WTC11 (cell line): ENCODE measurements at regions not wholly inside any gene's neighbourhood (a gene's known extent, or its start where the extent isn't known, plus 50 kb on each side); places are given as distances from the start of the nearest gene placed in this dataset.
A peak's percentile ranks its signal among the peaks of the same experiment; 100 is the strongest.

Source experiments
- ATAC-seq: fragments of 200-7000 bp; cut with Tn5 transposase; 2 replicates; pipeline ENCODE4 v1.10.0; 2021; ENCODE audit warnings: mild to moderate bottlenecking, moderate library complexity
- CTCF ChIA-PET: fragments of 300-600 bp; sonication (Branson Sonifier 250); formaldehyde crosslinking; loops from one replicate; lab custom pipeline; 2021; ENCODE audit warnings: antibody characterized with exemption; lab: Charles Lee
- POLR2A ChIA-PET: fragments of 350-600 bp; sonication (Branson Sonifier 250); formaldehyde crosslinking; loops from one replicate; lab custom pipeline; 2021; ENCODE audit warnings: antibody characterized with exemption; lab: Charles Lee
- DNase-seq: peaks from one replicate; pipeline ENCODE4 v3.0.0; 2021; ENCODE audit warnings: low spot score
- H3K27ac Mint-ChIP-seq: 2 replicates; pipeline ENCODE4 v1.8.0; 2021; ENCODE audit warnings: mixed read lengths
- H3K27me3 Mint-ChIP-seq: 2 replicates; pipeline ENCODE4 v1.8.0; 2021; ENCODE audit warnings: low read depth, mild to moderate bottlenecking, moderate library complexity, mixed read lengths
- H3K36me3 Mint-ChIP-seq: 2 replicates; pipeline ENCODE4 v1.8.0; 2021; ENCODE audit warnings: mixed read lengths
- H3K4me1 Mint-ChIP-seq: 2 replicates; pipeline ENCODE4 v1.8.0; 2022; ENCODE audit warnings: mixed read lengths
- H3K4me3 Mint-ChIP-seq: 2 replicates; pipeline ENCODE4 v1.8.0; 2021; ENCODE audit warnings: mild to moderate bottlenecking, moderate library complexity, mixed read lengths
- H3K9me3 Mint-ChIP-seq: 2 replicates; pipeline ENCODE4 v1.8.0; 2021; ENCODE audit warnings: mixed read lengths
- CREB1 ChIP-seq: sonication (generic); formaldehyde crosslinking; IDR thresholded peaks from 2 replicates; pipeline ENCODE4 v1.8.0; 2023; ENCODE audit warnings: mild to moderate bottlenecking, missing genetic modification reagents
- ERG ChIP-seq: fragments of 250-450 bp; sonication (Bioruptor Pico); IDR thresholded peaks from 2 replicates; pipeline ENCODE4 v1.8.0; 2021; ENCODE audit warnings: mild to moderate bottlenecking
- ESRRA ChIP-seq: sonication (generic); formaldehyde crosslinking; IDR thresholded peaks from 2 replicates; pipeline ENCODE4 v1.8.1; 2022; ENCODE audit warnings: mild to moderate bottlenecking, missing genetic modification reagents, borderline replicate concordance
- FOXP1 ChIP-seq: sonication (generic); formaldehyde crosslinking; IDR thresholded peaks from 2 replicates; pipeline ENCODE4 v1.8.0; 2022; ENCODE audit warnings: missing genetic modification reagents, mild to moderate bottlenecking, moderate library complexity, borderline replicate concordance
- GTF2I ChIP-seq: fragments of 250-450 bp; sonication (Bioruptor Pico); conservative IDR thresholded peaks from 2 replicates; pipeline ENCODE4 v1.4.0; 2021; ENCODE audit warnings: mild to moderate bottlenecking
- HMGXB4 ChIP-seq: sonication (generic); formaldehyde crosslinking; IDR thresholded peaks from 2 replicates; pipeline ENCODE4 v1.8.1; 2023; ENCODE audit warnings: mild to moderate bottlenecking, moderate library complexity, missing genetic modification reagents
- JAZF1 ChIP-seq: fragments of 250-450 bp; sonication (Bioruptor Pico); IDR thresholded peaks from 2 replicates; pipeline ENCODE4 v1.9.0; 2021; ENCODE audit warnings: moderate library complexity, mild to moderate bottlenecking, inconsistent platforms
- NR2C2 ChIP-seq: sonication (generic); formaldehyde crosslinking; IDR thresholded peaks from 2 replicates; pipeline ENCODE4 v1.8.0; 2022; ENCODE audit warnings: mild to moderate bottlenecking, missing genetic modification reagents
- PRRX2 ChIP-seq: fragments of 250-450 bp; sonication (Bioruptor Pico); IDR thresholded peaks from 2 replicates; pipeline ENCODE4 v1.8.0; 2021; ENCODE audit warnings: mild to moderate bottlenecking
- RORB ChIP-seq: fragments of 250-450 bp; sonication (Bioruptor Pico); IDR thresholded peaks from 2 replicates; pipeline ENCODE4 v1.9.0; 2021; ENCODE audit warnings: mild to moderate bottlenecking
- TP53 ChIP-seq: sonication (generic); formaldehyde crosslinking; IDR thresholded peaks from 2 replicates; pipeline ENCODE4 v1.8.1; 2023; ENCODE audit warnings: mild to moderate bottlenecking, missing genetic modification reagents
- USF2 ChIP-seq: sonication (generic); formaldehyde crosslinking; IDR thresholded peaks from 2 replicates; pipeline ENCODE4 v1.8.1; 2023; ENCODE audit warnings: mild to moderate bottlenecking, missing genetic modification reagents, moderate library complexity
- ZBTB21 ChIP-seq: sonication (generic); formaldehyde crosslinking; IDR thresholded peaks from 2 replicates; pipeline ENCODE4 v1.8.1; 2023; ENCODE audit warnings: mild to moderate bottlenecking, missing genetic modification reagents, borderline replicate concordance
- ZNF263 ChIP-seq: sonication (generic); formaldehyde crosslinking; IDR thresholded peaks from 2 replicates; pipeline ENCODE4 v1.8.1; 2022; ENCODE audit warnings: low read depth, mild to moderate bottlenecking, moderate library complexity, missing genetic modification reagents
- ZNF396 ChIP-seq: fragments of 250-450 bp; sonication (Bioruptor Pico); IDR thresholded peaks from 2 replicates; pipeline ENCODE4 v1.8.0; 2021; ENCODE audit warnings: mild to moderate bottlenecking, moderate library complexity, borderline replicate concordance
- ZNF416 ChIP-seq: fragments of 250-450 bp; sonication (Bioruptor Pico); IDR thresholded peaks from 2 replicates; pipeline ENCODE4 v1.9.0; 2021; ENCODE audit warnings: mild to moderate bottlenecking, inconsistent platforms
- TF ChIP-seq, protein P1 (sequence below): sonication (generic); formaldehyde crosslinking; conservative IDR thresholded peaks from 2 replicates; pipeline ENCODE4 v1.8.1; 2022; ENCODE audit warnings: mild to moderate bottlenecking, missing genetic modification reagents
- TF ChIP-seq, protein P2 (sequence below): sonication (generic); formaldehyde crosslinking; IDR thresholded peaks from 2 replicates; pipeline ENCODE4 v1.8.0; 2022; ENCODE audit warnings: mild to moderate bottlenecking, missing genetic modification reagents
- TF ChIP-seq, protein P3 (sequence below): sonication (generic); formaldehyde crosslinking; IDR thresholded peaks from 2 replicates; pipeline ENCODE4 v1.8.1; 2022; ENCODE audit warnings: low read depth, mild to moderate bottlenecking, moderate library complexity, missing genetic modification reagents, borderline replicate concordance
- TF ChIP-seq, protein P4 (sequence below): sonication (generic); formaldehyde crosslinking; IDR thresholded peaks from 2 replicates; pipeline ENCODE4 v1.8.0; 2022; ENCODE audit warnings: mild to moderate bottlenecking, missing genetic modification reagents

GRCh38 chr18:76169733-76170132 lies 325.3 kb downstream of the ZNF516 start (continued):
- no peak for TF ChIP-seq ZNF396 (CRISPR knock-in tag)

DNA sequence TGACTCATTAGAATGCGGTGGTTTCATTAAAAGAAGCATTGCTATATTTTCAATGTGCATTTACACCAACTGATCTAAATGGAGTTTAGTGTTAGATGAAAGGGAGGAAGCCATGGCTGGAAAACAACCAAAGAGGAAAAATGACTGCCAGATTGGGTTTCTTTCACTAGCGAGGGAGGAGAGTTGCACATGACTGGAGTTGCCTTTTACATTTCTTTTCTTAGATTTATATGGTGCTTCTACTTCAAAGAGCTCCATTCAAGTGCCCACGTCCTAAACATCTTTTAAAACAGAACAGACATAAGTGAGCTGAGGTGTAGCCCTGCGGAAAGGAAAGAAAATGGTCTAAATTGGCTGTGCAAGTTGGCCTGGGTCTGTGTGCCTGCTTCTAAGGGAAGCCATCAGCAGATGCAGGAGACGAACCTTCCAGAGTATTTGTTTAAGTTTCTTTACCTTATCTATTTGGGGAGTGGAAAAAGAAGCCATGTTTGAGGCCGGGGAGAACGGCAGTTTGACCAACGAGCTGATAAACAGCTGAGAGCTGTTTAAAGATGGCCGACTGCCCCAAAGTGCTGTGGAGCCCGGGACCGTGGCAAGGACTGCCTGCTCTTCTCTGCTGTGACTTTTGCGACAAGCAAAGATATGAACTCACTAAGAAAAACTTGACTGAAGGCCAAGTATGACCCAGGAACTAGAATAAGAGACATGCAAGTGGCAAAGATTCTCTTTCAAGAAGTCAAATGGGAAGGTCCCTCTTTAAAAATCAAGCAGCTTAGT lies 327.0 kb downstream of the ZNF516 start:
- CTCF ChIA-PET, result interaction anchor here (0.9 to 1.9 kb wide), 4 partner anchors 21 to 181 kb away, joined by 3 to 5 read pairs (median 4); no protein-coding TSS in a partner anchor
- H3K4me1 Mint-ChIP-seq, result no peaks in the 10 kb centered on the region
- POLR2A ChIA-PET, result no interaction called here
- no peak for TF ChIP-seq ZNF416 (CRISPR knock-in tag)
- TF ChIP-seq, protein P1, sequence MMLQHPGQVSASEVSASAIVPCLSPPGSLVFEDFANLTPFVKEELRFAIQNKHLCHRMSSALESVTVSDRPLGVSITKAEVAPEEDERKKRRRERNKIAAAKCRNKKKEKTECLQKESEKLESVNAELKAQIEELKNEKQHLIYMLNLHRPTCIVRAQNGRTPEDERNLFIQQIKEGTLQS (CRISPR knock-in tag), result no peak
- H3K36me3 Mint-ChIP-seq, result no peaks in the 10 kb centered on the region
- no peaks in the 10 kb centered on the region for H3K27me3 Mint-ChIP-seq
- no peak for DNase-seq
- ATAC-seq, result no peak
- H3K9me3 Mint-ChIP-seq, result no peaks in the 10 kb centered on the region
- no peak overlapping the region for H3K4me3 Mint-ChIP-seq
- H3K27ac Mint-ChIP-seq, result no peak overlapping the region; the same call in 1 of the 2 replicates

GRCh38 chr18:76167410-76167809 lies 327.6 kb downstream of the ZNF516 start:
- Mint-ChIP-seq H3K4me3 (no peak overlapping the region), H3K27me3 (no peaks in the 10 kb centered on the region), H3K27ac (no peak overlapping the region), H3K9me3 (no peaks in the 10 kb centered on the region), H3K4me1 (no peaks in the 10 kb centered on the region), H3K36me3 (no peaks in the 10 kb centered on the region)
- ATAC-seq (peak; percentile 80), DNase-seq (no peak)
- POLR2A ChIA-PET, result no interaction called here
- CTCF ChIA-PET, result interaction anchor here (0.9 to 1.9 kb wide), 5 partner anchors 9 to 181 kb away, joined by 3 to 5 read pairs (median 3); no protein-coding TSS in a partner anchor
- TF ChIP-seq NR2C2 (CRISPR knock-in tag), result no peak
- TF ChIP-seq ZBTB21 (CRISPR knock-in tag), result no peak
- TF ChIP-seq FOXP1 (CRISPR knock-in tag), result no peak
- no peak for TF ChIP-seq ZNF263 (CRISPR knock-in tag)
- TF ChIP-seq, protein P2, sequence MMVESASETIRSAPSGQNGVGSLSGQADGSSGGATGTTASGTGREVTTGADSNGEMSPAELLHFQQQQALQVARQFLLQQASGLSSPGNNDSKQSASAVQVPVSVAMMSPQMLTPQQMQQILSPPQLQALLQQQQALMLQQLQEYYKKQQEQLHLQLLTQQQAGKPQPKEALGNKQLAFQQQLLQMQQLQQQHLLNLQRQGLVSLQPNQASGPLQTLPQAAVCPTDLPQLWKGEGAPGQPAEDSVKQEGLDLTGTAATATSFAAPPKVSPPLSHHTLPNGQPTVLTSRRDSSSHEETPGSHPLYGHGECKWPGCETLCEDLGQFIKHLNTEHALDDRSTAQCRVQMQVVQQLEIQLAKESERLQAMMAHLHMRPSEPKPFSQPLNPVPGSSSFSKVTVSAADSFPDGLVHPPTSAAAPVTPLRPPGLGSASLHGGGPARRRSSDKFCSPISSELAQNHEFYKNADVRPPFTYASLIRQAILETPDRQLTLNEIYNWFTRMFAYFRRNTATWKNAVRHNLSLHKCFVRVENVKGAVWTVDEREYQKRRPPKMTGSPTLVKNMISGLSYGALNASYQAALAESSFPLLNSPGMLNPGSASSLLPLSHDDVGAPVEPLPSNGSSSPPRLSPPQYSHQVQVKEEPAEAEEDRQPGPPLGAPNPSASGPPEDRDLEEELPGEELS (CRISPR knock-in tag), result no peak
- TF ChIP-seq ZNF416 (CRISPR knock-in tag), result no peak
- no peak for TF ChIP-seq GTF2I (CRISPR knock-in tag)
- TF ChIP-seq, protein P3, sequence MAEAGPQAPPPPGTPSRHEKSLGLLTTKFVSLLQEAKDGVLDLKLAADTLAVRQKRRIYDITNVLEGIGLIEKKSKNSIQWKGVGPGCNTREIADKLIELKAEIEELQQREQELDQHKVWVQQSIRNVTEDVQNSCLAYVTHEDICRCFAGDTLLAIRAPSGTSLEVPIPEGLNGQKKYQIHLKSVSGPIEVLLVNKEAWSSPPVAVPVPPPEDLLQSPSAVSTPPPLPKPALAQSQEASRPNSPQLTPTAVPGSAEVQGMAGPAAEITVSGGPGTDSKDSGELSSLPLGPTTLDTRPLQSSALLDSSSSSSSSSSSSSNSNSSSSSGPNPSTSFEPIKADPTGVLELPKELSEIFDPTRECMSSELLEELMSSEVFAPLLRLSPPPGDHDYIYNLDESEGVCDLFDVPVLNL (CRISPR knock-in tag), result no peak
- TF ChIP-seq PRRX2 (CRISPR knock-in tag), result no peak
- no peak for TF ChIP-seq JAZF1
- TF ChIP-seq ERG (CRISPR knock-in tag), result no peak
- TF ChIP-seq, protein P4, sequence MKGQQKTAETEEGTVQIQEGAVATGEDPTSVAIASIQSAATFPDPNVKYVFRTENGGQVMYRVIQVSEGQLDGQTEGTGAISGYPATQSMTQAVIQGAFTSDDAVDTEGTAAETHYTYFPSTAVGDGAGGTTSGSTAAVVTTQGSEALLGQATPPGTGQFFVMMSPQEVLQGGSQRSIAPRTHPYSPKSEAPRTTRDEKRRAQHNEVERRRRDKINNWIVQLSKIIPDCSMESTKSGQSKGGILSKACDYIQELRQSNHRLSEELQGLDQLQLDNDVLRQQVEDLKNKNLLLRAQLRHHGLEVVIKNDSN (CRISPR knock-in tag), result no peak
- no peak for TF ChIP-seq ESRRA (CRISPR knock-in tag)
- no peak for TF ChIP-seq HMGXB4 (CRISPR knock-in tag)
- no peak for TF ChIP-seq CREB1 (CRISPR knock-in tag)
- TF ChIP-seq USF2 (CRISPR knock-in tag), result no peak
- TF ChIP-seq RORB (CRISPR knock-in tag), result no peak
- TF ChIP-seq TP53 (CRISPR knock-in tag), result no peak
- TF ChIP-seq, all 79 proteins: peak for 0
